NCI-H1092 treated with DMSO at 0.1 percent for 48 hours (cell line): ENCODE measurements at regions not wholly inside any gene's neighbourhood (a gene's known extent, or its start where the extent isn't known, plus 50 kb on each side); places are given as distances from the start of the nearest gene placed in this dataset.
"Not testable (repeated sequence)": the region's sequence is repeated elsewhere in the genome, so short reads cannot be mapped to it uniquely, and the experiment has no call there.

Source experiments
- DNase-seq: peaks from one replicate; lab custom pipeline; 2025; lab: John Stamatoyannopoulos, UW

DNA sequence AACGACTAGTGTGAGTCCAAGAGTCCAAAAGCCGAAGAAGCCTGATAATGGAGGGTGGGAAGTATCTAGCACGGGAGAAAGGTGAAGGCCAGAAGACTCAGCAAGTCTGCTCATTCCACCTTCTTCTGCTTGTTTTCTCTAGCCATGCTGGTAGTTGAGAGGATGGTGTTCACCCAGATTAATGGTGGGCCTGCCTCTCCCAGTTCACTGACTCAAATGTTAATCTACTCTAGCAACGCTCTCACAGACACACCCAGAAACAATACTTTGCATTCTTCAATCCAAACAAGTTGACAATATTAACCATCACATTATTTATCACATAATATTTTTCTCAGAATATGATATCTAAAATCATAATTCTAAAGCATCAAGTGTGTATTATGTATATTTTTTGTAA is 1055.1 kb upstream of the PCDH10 start:
- DNase-seq, result no peak

DNA sequence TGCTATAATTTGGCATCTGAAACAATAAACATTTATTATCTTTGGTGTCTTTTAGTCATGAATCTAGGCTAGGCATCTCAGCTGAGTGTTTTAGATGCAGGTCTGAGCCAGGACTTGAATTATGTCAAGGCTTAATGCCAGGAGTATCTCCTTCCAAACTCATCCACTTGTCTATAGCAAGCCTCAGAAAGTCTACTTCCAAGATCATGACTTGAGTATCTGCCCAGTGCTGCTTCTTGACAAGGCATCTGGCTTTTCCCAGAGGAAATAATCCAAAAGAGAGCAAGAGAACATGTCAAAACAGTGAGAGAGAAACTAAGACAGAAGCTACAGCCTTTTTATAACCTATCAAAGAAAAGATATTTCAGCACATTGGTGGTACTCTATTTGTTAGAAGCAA is 1052.1 kb upstream of the PCDH10 start:
- DNase-seq, result no peak

GRCh38 chr4:132101526-132101925 is 1047.6 kb upstream of the PCDH10 start:
- no peak for DNase-seq

GRCh38 chr4:132108784-132109183 is 1040.3 kb upstream of the PCDH10 start:
- DNase-seq, result no peak

DNA sequence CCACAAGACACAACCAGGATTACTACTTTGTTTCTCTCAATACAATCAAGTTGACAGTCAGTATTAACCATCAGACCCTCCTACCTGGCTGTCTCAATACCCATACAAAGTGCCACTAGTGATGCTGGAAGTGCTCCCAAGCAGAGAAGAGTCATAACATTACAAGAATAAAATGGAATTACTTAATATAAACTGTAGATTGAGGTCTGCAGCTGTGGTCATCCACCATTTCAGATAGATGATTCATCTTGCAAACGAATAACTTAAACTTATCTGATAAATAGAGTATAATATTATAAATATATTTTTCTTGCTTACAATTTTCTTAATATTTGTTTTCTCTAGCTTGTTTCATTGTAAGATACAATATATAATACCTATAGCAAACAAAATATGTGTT is 1034.2 kb upstream of the PCDH10 start:
- DNase-seq, result no peak

- DNase-seq, result not testable (repeated sequence)
Measured at GRCh38 chr4:132122741-132123140, 1026.4 kb upstream of the PCDH10 start.

- DNase-seq, result no peak
Measured at GRCh38 chr4:132123870-132124623, 1025.0 kb upstream of the PCDH10 start.

GRCh38 chr4:132124624-132124974 is 1024.5 kb upstream of the PCDH10 start:
- DNase-seq, result no peak

DNA sequence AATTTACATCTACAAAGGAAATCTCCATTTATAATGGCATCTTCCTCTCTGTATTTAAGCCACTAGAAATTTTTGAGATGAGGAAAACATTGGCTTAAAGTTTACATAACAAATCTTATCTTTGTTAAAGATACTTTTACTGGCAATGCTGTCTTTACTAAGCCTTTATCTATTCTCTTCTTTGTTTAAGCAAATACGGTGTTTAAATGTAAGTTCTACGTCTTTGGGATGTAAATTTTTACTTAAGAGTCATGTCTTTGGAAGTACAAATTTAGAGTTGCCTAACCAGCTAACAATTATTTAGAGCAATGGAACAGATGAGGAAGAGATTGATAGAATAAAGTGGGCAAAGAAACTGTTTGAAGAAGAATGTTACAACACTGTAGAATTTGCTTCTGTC is 1024.0 kb upstream of the PCDH10 start:
- DNase-seq, result no peak

GRCh38 chr4:132132433-132132832 is 1016.7 kb upstream of the PCDH10 start:
- no peak for DNase-seq

DNA sequence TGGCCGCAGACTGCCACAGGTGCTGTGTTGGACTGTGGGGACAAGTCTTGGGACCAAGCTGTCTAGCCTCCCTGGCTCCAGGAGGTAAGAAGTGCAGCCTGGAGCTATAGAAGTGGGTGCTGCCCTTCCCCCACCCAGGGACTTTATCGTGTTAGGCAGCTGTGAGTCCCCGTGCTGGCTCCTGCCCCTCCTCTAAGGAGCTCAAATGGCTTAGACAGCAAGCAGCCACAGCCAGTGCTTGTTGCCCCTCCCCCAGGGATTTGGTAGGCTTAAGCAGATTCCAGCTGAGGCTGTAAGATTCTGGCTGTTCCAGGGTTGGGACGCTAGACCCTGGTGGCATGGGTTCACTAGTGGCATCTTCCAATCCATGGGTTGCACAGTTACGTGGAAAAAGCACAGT is 979.4 kb upstream of the PCDH10 start:
- DNase-seq, result no peak

- no peak for DNase-seq
Measured at GRCh38 chr4:132180020-132180427, 969.1 kb upstream of the PCDH10 start.

- no peak for DNase-seq
Measured at GRCh38 chr4:132195176-132195575, 953.9 kb upstream of the PCDH10 start.

GRCh38 chr4:132203618-132204017 is 945.5 kb upstream of the PCDH10 start:
- DNase-seq, result no peak

GRCh38 chr4:132214519-132214918 is 934.6 kb upstream of the PCDH10 start:
- DNase-seq, result no peak

DNA sequence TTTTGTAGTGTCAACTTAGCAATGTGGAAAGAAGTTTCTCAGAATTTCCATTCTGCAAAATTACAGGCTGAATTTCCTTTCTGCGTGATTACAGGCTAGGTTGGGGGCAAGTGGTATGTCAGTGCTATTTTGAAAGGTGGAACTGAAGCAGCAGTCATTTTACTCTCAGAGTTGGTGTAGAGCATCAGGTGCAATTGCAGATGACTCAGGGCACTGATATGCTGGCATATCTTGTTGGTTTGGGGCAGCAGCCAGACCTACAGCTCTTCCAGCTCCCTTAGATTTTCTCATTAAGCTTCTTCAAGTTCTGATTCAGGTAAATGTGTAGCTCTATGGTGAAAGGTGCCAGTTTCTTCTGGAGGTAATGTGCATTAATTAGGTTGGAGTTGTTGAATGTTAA is 930.7 kb upstream of the PCDH10 start:
- no peak for DNase-seq

GRCh38 chr4:132227151-132227856 is 921.8 kb upstream of the PCDH10 start:
- no peak for DNase-seq

GRCh38 chr4:132227857-132228165 is 921.3 kb upstream of the PCDH10 start:
- not testable (repeated sequence) for DNase-seq

DNA sequence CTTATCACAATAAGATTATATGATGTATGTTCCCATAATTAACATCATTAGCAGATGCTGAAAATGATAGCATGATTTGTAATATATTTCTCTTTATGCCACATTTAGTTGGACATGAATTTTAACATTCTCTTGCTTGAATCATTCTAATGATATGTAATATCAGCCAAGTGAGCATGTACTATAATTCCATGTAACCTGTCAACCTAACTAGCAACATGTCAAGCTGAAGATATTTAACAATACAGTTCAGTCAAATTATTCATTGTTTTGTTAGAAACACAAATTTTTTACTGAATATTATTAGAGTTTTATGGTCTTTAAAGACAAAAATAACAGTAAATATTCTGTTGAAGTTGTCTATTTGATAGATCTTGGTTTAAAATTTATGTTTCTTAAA is 920.4 kb upstream of the PCDH10 start:
- DNase-seq, result no peak

GRCh38 chr4:132230025-132230424 is 919.1 kb upstream of the PCDH10 start:
- DNase-seq, result no peak

DNA sequence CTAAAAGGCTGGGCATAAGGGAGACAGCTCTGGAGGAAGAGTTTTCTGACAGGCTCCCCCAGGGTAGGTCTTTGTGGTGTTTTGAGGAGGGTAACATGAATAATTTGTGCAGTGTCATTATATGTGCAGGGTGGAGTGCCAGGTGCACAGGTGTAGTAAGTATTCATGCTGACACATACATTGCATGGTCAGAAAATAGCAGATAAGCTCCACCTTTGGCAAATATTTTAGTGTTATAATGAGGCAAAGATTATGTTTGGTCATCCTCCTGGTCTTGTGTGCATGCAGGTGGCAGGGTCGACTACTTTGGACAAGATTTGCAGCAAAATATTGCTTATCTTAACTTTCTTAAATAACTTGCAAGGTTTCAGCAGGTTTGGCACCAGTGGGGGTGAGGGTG is 910.4 kb upstream of the PCDH10 start:
- no peak for DNase-seq

DNA sequence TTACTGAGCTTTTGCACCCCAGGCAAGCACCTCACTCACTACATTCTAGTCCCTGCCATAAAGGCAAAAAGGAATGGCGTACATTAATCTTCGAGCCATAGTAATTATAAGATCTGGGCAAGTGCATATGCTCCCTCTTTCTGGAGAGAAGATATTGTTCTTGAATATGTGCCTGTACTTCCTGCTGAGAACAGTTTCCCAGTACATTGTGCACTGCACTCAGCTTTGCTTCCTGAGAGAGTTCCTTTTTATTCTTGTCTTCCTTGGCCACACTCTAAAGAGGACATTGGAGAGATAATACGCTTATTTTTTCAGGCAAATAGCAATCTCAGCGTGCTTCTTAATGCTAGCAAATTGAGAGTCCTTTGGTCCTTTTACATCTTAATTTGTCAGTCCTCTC is 909.0 kb upstream of the PCDH10 start:
- DNase-seq, result no peak

DNA sequence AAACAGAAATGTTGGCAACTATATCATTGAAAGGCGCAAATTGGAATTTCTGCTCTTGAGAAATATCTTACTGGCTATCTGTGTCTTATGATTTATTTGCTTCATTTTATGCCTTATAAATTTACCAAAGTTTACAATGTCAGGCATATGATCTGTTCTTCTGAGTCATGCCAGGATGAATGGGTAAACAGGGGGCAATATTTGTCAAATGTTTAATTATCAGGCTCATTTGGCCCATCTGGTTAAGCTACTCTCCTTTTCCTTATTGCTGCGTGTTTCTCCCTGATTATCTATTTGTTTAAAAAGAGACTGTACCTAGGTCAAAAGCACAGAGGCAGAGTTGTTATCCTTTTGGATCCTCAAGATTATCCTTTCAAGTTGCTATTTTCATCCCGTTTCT is 903.8 kb upstream of the PCDH10 start:
- DNase-seq, result no peak

DNA sequence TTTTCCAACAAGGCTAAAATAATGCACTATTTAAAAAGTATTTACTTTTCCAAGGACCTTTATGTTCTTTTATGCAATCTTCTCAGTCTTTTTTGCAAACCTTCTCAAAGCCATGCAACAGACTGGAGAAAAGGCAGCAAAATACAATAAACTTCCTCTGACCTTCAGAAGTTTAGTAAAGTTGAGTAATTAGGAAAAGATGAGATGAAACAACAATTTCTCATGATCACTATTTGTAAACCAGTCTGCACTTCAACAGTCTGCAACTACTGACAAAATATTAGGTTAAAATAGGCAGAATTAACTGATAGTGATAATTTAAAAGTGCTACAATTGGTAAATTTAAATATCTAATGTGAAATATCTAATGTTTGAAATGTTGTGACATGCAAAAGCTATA is 884.9 kb upstream of the PCDH10 start:
- no peak for DNase-seq
